PC-3 (cell line): ENCODE measurements at regions not wholly inside any gene's neighbourhood (a gene's known extent, or its start where the extent isn't known, plus 50 kb on each side); places are given as distances from the start of the nearest gene placed in this dataset.

Experiments used
- CTCF ChIP-seq: fragments of 300-600 bp; sonication (generic); conservative IDR thresholded peaks from 2 replicates; pipeline ENCODE4 v1.5.1; 2017; ENCODE audit warnings: antibody characterized with exemption, low read depth, mild to moderate bottlenecking, low read length
- EZH2 ChIP-seq: fragments of 300-600 bp; sonication (generic); IDR thresholded peaks from one replicate; pipeline ENCODE4 v1.6.1; 2017; ENCODE audit warnings: antibody characterized with exemption, mild to moderate bottlenecking, low read length; ENCODE audit not compliant: unreplicated experiment

- TF ChIP-seq EZH2 (no peak), CTCF (no peak)
Observed at GRCh38 chrY:15457682-15458081, 933.4 kb downstream of the NLGN4Y start.
